Activated CD4-positive, alpha-beta T cell treated with anti-CD3 and anti-CD28 coated beads, Interleukin-2, amount 10 ng/mL, durations not matched to agents 24 days and 14 days (primary cell): ENCODE measurements at regions not wholly inside any gene's neighbourhood (a gene's known extent, or its start where the extent isn't known, plus 50 kb on each side); places are given as distances from the start of the nearest gene placed in this dataset.

Experiments
- DNase-seq: peaks from one replicate; pipeline ENCODE4 v3.0.0; 2022
- H3K27ac Mint-ChIP-seq: one replicate; pipeline ENCODE4 v1.8.0; 2022; ENCODE audit warnings: mild to moderate bottlenecking, mixed read lengths
- H3K27me3 Mint-ChIP-seq: one replicate; pipeline ENCODE4 v1.8.0; 2022; ENCODE audit warnings: mixed read lengths
- H3K36me3 Mint-ChIP-seq: one replicate; pipeline ENCODE4 v1.8.0; 2022; ENCODE audit warnings: low read depth, mild to moderate bottlenecking, mixed read lengths
- H3K4me1 Mint-ChIP-seq: one replicate; pipeline ENCODE4 v1.8.0; 2021; ENCODE audit warnings: mixed read lengths
- H3K4me3 Mint-ChIP-seq: one replicate; pipeline ENCODE4 v1.8.0; 2022; ENCODE audit warnings: mild to moderate bottlenecking, moderate library complexity, mixed read lengths
- H3K9me3 Mint-ChIP-seq: one replicate; pipeline ENCODE4 v1.8.0; 2021; ENCODE audit warnings: mixed read lengths
- intact Hi-C: fragments of 100-400 bp; cut with micrococcal nuclease; formaldehyde crosslinking; loops from one replicate; pipeline ENCODE4 v1.15.1; 2023

- Mint-ChIP-seq H3K36me3 (no peaks in the 10 kb centered on the region), H3K9me3 (no peaks in the 10 kb centered on the region), H3K27me3 (no peaks in the 10 kb centered on the region), H3K27ac (no peak overlapping the region), H3K4me1 (no peaks in the 10 kb centered on the region), H3K4me3 (no peak overlapping the region)
- intact Hi-C loops = no loop called here
- DNase-seq = no peak
Measured at GRCh38 chr1:94319319-94320102, 82.1 kb upstream of the ARHGAP29 start.

- no peaks in the 10 kb centered on the region for H3K27me3 Mint-ChIP-seq
Measured at GRCh38 chr1:94318505-94319030, 81.2 kb upstream of the ARHGAP29 start.

GRCh38 chr1:94317790-94318188 is 80.4 kb upstream of the ARHGAP29 start:
- Mint-ChIP-seq H3K27ac (no peak overlapping the region), H3K36me3 (no peaks in the 10 kb centered on the region), H3K4me3 (no peak overlapping the region), H3K27me3 (no peaks in the 10 kb centered on the region), H3K4me1 (no peaks in the 10 kb centered on the region), H3K9me3 (no peaks in the 10 kb centered on the region)
- intact Hi-C loops = no loop called here
- no peak for DNase-seq

More at GRCh38 chr1:94318505-94319030, 81.2 kb upstream of the ARHGAP29 start:
- no peaks in the 10 kb centered on the region for H3K9me3 Mint-ChIP-seq
- H3K4me1 Mint-ChIP-seq = no peaks in the 10 kb centered on the region
- no peaks in the 10 kb centered on the region for H3K36me3 Mint-ChIP-seq
- no peak overlapping the region for H3K27ac Mint-ChIP-seq
- no peak for DNase-seq
- intact Hi-C loops = no loop called here
- H3K4me3 Mint-ChIP-seq = no peak overlapping the region

- Mint-ChIP-seq H3K36me3 (no peaks in the 10 kb centered on the region), H3K4me1 (no peaks in the 10 kb centered on the region), H3K9me3 (no peaks in the 10 kb centered on the region), H3K4me3 (no peak overlapping the region), H3K27me3 (no peaks in the 10 kb centered on the region), H3K27ac (no peak overlapping the region)
- DNase-seq = no peak
- intact Hi-C loops = no loop called here
Measured at GRCh38 chr1:94316836-94317789, 79.7 kb upstream of the ARHGAP29 start.

- DNase-seq = no peak
- Mint-ChIP-seq H3K27ac (no peak overlapping the region), H3K9me3 (no peaks in the 10 kb centered on the region), H3K4me3 (no peak overlapping the region), H3K4me1 (no peaks in the 10 kb centered on the region), H3K36me3 (no peaks in the 10 kb centered on the region), H3K27me3 (no peaks in the 10 kb centered on the region)
- intact Hi-C loops = no loop called here
Measured at GRCh38 chr1:94316183-94316582, 78.8 kb upstream of the ARHGAP29 start.

GRCh38 chr1:94315552-94316116 is 78.2 kb upstream of the ARHGAP29 start:
- Mint-ChIP-seq H3K36me3 (no peaks in the 10 kb centered on the region), H3K9me3 (no peaks in the 10 kb centered on the region), H3K4me1 (no peaks in the 10 kb centered on the region), H3K27ac (no peak overlapping the region), H3K27me3 (no peaks in the 10 kb centered on the region), H3K4me3 (no peak overlapping the region)
- intact Hi-C loops = no loop called here
- DNase-seq = no peak

GRCh38 chr1:94314222-94314858 is 77.0 kb upstream of the ARHGAP29 start:
- Mint-ChIP-seq H3K27ac (no peak overlapping the region), H3K36me3 (no peaks in the 10 kb centered on the region), H3K9me3 (no peaks in the 10 kb centered on the region), H3K27me3 (no peaks in the 10 kb centered on the region), H3K4me1 (no peaks in the 10 kb centered on the region), H3K4me3 (no peak overlapping the region)
- intact Hi-C loops = no loop called here
- DNase-seq = no peak

GRCh38 chr1:94310570-94311270 is 73.3 kb upstream of the ARHGAP29 start:
- peaks cover 5% of the 10 kb centered on the region for H3K27me3 Mint-ChIP-seq
- intact Hi-C loops = no loop called here
- H3K4me1 Mint-ChIP-seq = no peaks in the 10 kb centered on the region
- DNase-seq = no peak
- no peaks in the 10 kb centered on the region for H3K36me3 Mint-ChIP-seq
- no peak overlapping the region for H3K27ac Mint-ChIP-seq
- no peak overlapping the region for H3K4me3 Mint-ChIP-seq
- H3K9me3 Mint-ChIP-seq = no peaks in the 10 kb centered on the region

GRCh38 chr1:94309829-94310569 is 72.6 kb upstream of the ARHGAP29 start:
- H3K27me3 Mint-ChIP-seq = peaks cover 5% of the 10 kb centered on the region
- no peaks in the 10 kb centered on the region for H3K9me3 Mint-ChIP-seq
- no peak for DNase-seq
- intact Hi-C loops = no loop called here
- H3K36me3 Mint-ChIP-seq = no peaks in the 10 kb centered on the region
- no peaks in the 10 kb centered on the region for H3K4me1 Mint-ChIP-seq
- no peak overlapping the region for H3K27ac Mint-ChIP-seq
- H3K4me3 Mint-ChIP-seq = no peak overlapping the region

- Mint-ChIP-seq H3K9me3 (no peaks in the 10 kb centered on the region), H3K4me3 (no peak overlapping the region), H3K27ac (no peak overlapping the region), H3K4me1 (no peaks in the 10 kb centered on the region), H3K36me3 (no peaks in the 10 kb centered on the region), H3K27me3 (peaks cover 5% of the 10 kb centered on the region)
- intact Hi-C loops = no loop called here
- DNase-seq = no peak
Measured at GRCh38 chr1:94309216-94309615, 71.8 kb upstream of the ARHGAP29 start.

GRCh38 chr1:94306521-94306920 is 69.1 kb upstream of the ARHGAP29 start:
- intact Hi-C loops = no loop called here
- Mint-ChIP-seq H3K4me1 (no peaks in the 10 kb centered on the region), H3K9me3 (no peaks in the 10 kb centered on the region), H3K27me3 (peaks cover 5% of the 10 kb centered on the region), H3K27ac (no peak overlapping the region), H3K36me3 (no peaks in the 10 kb centered on the region), H3K4me3 (no peak overlapping the region)
- DNase-seq = no peak

GRCh38 chr1:94305704-94306103 is 68.3 kb upstream of the ARHGAP29 start:
- Mint-ChIP-seq H3K9me3 (no peaks in the 10 kb centered on the region), H3K4me3 (no peak overlapping the region), H3K27me3 (peaks cover 5% of the 10 kb centered on the region), H3K27ac (no peak overlapping the region), H3K4me1 (no peaks in the 10 kb centered on the region), H3K36me3 (no peaks in the 10 kb centered on the region)
- DNase-seq = no peak
- intact Hi-C loops = no loop called here
